CD14-positive monocyte (primary cell): ENCODE measurements at regions not wholly inside any gene's neighbourhood (a gene's known extent, or its start where the extent isn't known, plus 50 kb on each side); places are given as distances from the start of the nearest gene placed in this dataset.

Experiments
- DNase-seq, 3 donors: peaks; one replicate each; pipeline ENCODE4 v3.0.0-alpha.2; 2011 to 2022
- H2AFZ ChIP-seq: 2 replicates; pipeline ENCODE4 v1.6.0; 2012; ENCODE audit warnings: mild to moderate bottlenecking, low read depth, low read length, inconsistent platforms; ENCODE audit not compliant: insufficient read depth, poor library complexity, severe bottlenecking
- H3K27ac ChIP-seq, 2 donors: 1 replicate in 1 of 2; 2 replicates in 1 of 2; pipeline ENCODE4 v1.5.1; 2012 to 2013; ENCODE audit warnings: low read length in 2 of 2, control low read depth in 1 of 2, inconsistent platforms in 1 of 2, low read depth in 1 of 2, mild to moderate bottlenecking in 1 of 2
- H3K27me3 ChIP-seq, 2 donors: one replicate each; pipeline versions ENCODE4 v1.6.0 to v1.6.1; 2011 to 2013; ENCODE audit warnings: low read length in 2 of 2; ENCODE audit not compliant: control insufficient read depth in 2 of 2, insufficient read depth in 2 of 2
- H3K36me3 ChIP-seq, 2 donors: replicated peaks in 1 of 2; 1 replicate in 1 of 2; 2 replicates in 1 of 2; pipeline versions ENCODE4 v1.5.1 to v1.6.1; 2012 to 2013; ENCODE audit warnings: low read length in 2 of 2, control low read depth in 1 of 2, inconsistent platforms in 1 of 2, mild to moderate bottlenecking in 1 of 2; ENCODE audit not compliant: insufficient read depth in 2 of 2, control insufficient read depth in 1 of 2
- H3K4me1 ChIP-seq, 2 donors: 1 replicate in 1 of 2; 2 replicates in 1 of 2; pipeline versions ENCODE4 v1.5.1 to v1.6.1; 2012 to 2013; ENCODE audit warnings: low read length in 2 of 2, control low read depth in 1 of 2, inconsistent platforms in 1 of 2, mild to moderate bottlenecking in 1 of 2, moderate library complexity in 1 of 2; ENCODE audit not compliant: insufficient read depth in 2 of 2, control insufficient read depth in 1 of 2
- H3K4me2 ChIP-seq: replicated peaks from 2 replicates; pipeline ENCODE3; 2012; ENCODE audit warnings: low read length, moderate library complexity, mild to moderate bottlenecking; ENCODE audit not compliant: poor library complexity, severe bottlenecking; ENCODE audit errors: extremely low read depth
- H3K4me3 ChIP-seq, 3 experiments: fragments of 200-600 bp in 1 of 3; sonication (generic) in 1 of 3; replicated peaks in 1 of 3; 1 replicate in 2 of 3; 2 replicates in 1 of 3; pipeline ENCODE4 v1.5.1; 2011 to 2013; ENCODE audit warnings: low read length in 3 of 3, mild to moderate bottlenecking in 3 of 3, control low read depth in 2 of 3, low read depth in 2 of 3, inconsistent platforms in 1 of 3, moderate library complexity in 1 of 3
- H3K79me2 ChIP-seq: 2 replicates; pipeline ENCODE4 v1.6.0; 2012; ENCODE audit warnings: mild to moderate bottlenecking, control low read depth, inconsistent platforms, low read length, moderate library complexity; ENCODE audit not compliant: insufficient read depth
- H3K9ac ChIP-seq: 2 replicates; pipeline ENCODE4 v1.6.0; 2017; ENCODE audit warnings: low read length, mild to moderate bottlenecking; ENCODE audit not compliant: insufficient read depth, poor library complexity, severe bottlenecking
- H3K9me3 ChIP-seq, 2 donors: replicated peaks in 1 of 2; 1 replicate in 1 of 2; 2 replicates in 1 of 2; pipeline versions ENCODE4 v1.5.1 to v1.6.1; 2012 to 2013; ENCODE audit warnings: low read length in 2 of 2, control low read depth in 1 of 2; ENCODE audit not compliant: control insufficient read depth in 1 of 2, insufficient read depth in 1 of 2
- H4K20me1 ChIP-seq: 2 replicates; pipeline ENCODE4 v1.6.0; 2012; ENCODE audit warnings: mild to moderate bottlenecking, low read length, control low read depth, moderate library complexity; ENCODE audit not compliant: insufficient read depth
- H3K27ac Mint-ChIP-seq, 7 donors: one replicate each; pipeline ENCODE4 v1.8.0; 2020; ENCODE audit warnings: mild to moderate bottlenecking in 7 of 7, mixed read lengths in 7 of 7, moderate library complexity in 6 of 7, inconsistent platforms in 2 of 7
- H3K27me3 Mint-ChIP-seq, 3 donors: one replicate each; pipeline ENCODE4 v1.8.0; 2021 to 2022; ENCODE audit warnings: low read depth in 3 of 3, mild to moderate bottlenecking in 3 of 3, mixed read lengths in 3 of 3, moderate library complexity in 3 of 3, inconsistent platforms in 1 of 3
- H3K36me3 Mint-ChIP-seq, 2 donors: one replicate each; pipeline ENCODE4 v1.8.0; 2020; ENCODE audit warnings: mixed read lengths in 2 of 2, inconsistent platforms in 1 of 2, mild to moderate bottlenecking in 1 of 2
- H3K4me1 Mint-ChIP-seq: one replicate; pipeline ENCODE4 v1.8.0; 2020; ENCODE audit warnings: mild to moderate bottlenecking, mixed read lengths
- H3K4me3 Mint-ChIP-seq, 2 donors: one replicate each; pipeline ENCODE4 v1.8.0; 2020; ENCODE audit warnings: mild to moderate bottlenecking in 2 of 2, mixed read lengths in 2 of 2, moderate library complexity in 1 of 2
- H3K9me3 Mint-ChIP-seq, 7 donors: one replicate each; pipeline ENCODE4 v1.8.0; 2020 to 2022; ENCODE audit warnings: mixed read lengths in 7 of 7, mild to moderate bottlenecking in 6 of 7, moderate library complexity in 6 of 7, inconsistent platforms in 2 of 7
- CTCF ChIP-seq: fragments of 200-600 bp; IDR thresholded peaks from one replicate; pipeline ENCODE4 v1.8.0; 2022; ENCODE audit warnings: antibody characterized with exemption, mild to moderate bottlenecking
- WGBS: methylation state at CpG from one replicate; pipeline ENCODE4 v1.1.5; 2013; ENCODE audit warnings: missing lambda C conversion rate; ENCODE audit not compliant: insufficient coverage; 5-methylcytosine and 5-hydroxymethylcytosine counted together
- intact Hi-C, 2 donors: fragments of 100-400 bp; cut with micrococcal nuclease; formaldehyde crosslinking; loops; one replicate each; pipeline versions ENCODE4 v1.15.0 to v1.15.1; 2023

- Histone ChIP-seq H2AFZ (no peak overlapping the region), H3K36me3 (no peaks in the 10 kb centered on the region), H3K4me3 (no peak overlapping the region), H3K9ac (no peak overlapping the region), H3K4me1 (no peaks in the 10 kb centered on the region), H3K27ac (no peak overlapping the region), H3K4me2 (no peak overlapping the region), H3K79me2 (no peaks in the 10 kb centered on the region), H4K20me1 (no peaks in the 10 kb centered on the region), H3K9me3 (no peaks in the 10 kb centered on the region), H3K27me3 (no peaks in the 10 kb centered on the region)
- 100% methylated on average over 2 of the region's 2 CpGs for WGBS
- H3K4me1 Mint-ChIP-seq: peaks cover 6% of the 10 kb centered on the region
- H3K9me3 Mint-ChIP-seq: peaks cover 0 to 4% (median 2%) of the 10 kb centered on the region in 7 donors
- peaks cover 0 to 2% (median 0%) of the 10 kb centered on the region in 3 donors for H3K27me3 Mint-ChIP-seq
- H3K27ac Mint-ChIP-seq: peak overlapping the region in 5 of 7 donors; percentile 5 to 41 (median 32)
- peak overlapping the region in 1 of 2 donors; percentile 2 for H3K4me3 Mint-ChIP-seq
- no peaks in the 10 kb centered on the region for H3K36me3 Mint-ChIP-seq
- DNase-seq: peak; percentile 19 to 75 (median 35)
- no peak for TF ChIP-seq CTCF
- intact Hi-C loops: no loop called here
Observed at GRCh38 chr12:89960607-89961394, 252.2 kb upstream of the ATP2B1 start.

DNA sequence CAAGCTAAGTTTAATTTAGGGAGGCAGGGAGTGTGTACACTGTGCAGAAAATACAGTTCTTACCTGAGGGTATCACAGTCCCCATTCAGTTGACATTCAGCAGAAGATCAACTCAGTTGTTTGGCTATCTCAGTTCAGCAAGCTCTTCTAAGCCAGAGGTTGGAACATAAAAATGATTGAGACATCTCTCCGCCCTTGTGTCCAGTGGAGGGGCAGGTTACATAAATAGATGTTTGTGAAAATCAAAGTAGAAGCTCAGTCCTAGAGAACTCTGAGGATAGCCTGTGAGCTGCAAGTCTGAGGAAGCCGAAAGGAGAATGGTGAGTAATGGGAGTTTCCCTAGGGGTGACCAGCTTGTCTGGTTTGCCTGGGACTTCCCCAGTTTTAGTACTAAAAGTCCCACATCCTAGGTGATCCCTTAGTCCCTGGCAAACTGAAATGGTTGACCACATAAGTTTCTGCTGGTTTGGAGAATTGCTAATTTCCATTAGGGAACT, 251.4 kb upstream of the ATP2B1 start:
- Histone ChIP-seq H3K27me3 (no peaks in the 10 kb centered on the region), H3K79me2 (no peaks in the 10 kb centered on the region), H3K36me3 (no peaks in the 10 kb centered on the region), H3K9me3 (no peaks in the 10 kb centered on the region), H4K20me1 (no peaks in the 10 kb centered on the region), H3K9ac (no peak overlapping the region), H3K27ac (no peak overlapping the region), H3K4me3 (no peak overlapping the region), H3K4me2 (no peak overlapping the region), H2AFZ (no peak overlapping the region), H3K4me1 (no peaks in the 10 kb centered on the region)
- no peak for TF ChIP-seq CTCF
- no peaks in the 10 kb centered on the region for H3K36me3 Mint-ChIP-seq
- H3K4me1 Mint-ChIP-seq: peaks cover 6% of the 10 kb centered on the region
- no peak overlapping the region for H3K4me3 Mint-ChIP-seq
- peaks cover 0 to 2% (median 0%) of the 10 kb centered on the region in 3 donors for H3K27me3 Mint-ChIP-seq
- peaks cover 0 to 4% (median 2%) of the 10 kb centered on the region in 7 donors for H3K9me3 Mint-ChIP-seq
- intact Hi-C loops: no loop called here
- peak; percentile 74 to 95 (median 76) for DNase-seq
- WGBS: 100% methylated on average over 1 of the region's 2 CpGs
- peak overlapping the region in 3 of 7 donors; percentile 38 to 74 (median 41) for H3K27ac Mint-ChIP-seq
